ENCODE measurements at regions not wholly inside any gene's neighbourhood (a gene's known extent, or its start where the extent isn't known, plus 50 kb on each side); places are given as distances from the start of the nearest gene placed in this dataset.

DNA sequence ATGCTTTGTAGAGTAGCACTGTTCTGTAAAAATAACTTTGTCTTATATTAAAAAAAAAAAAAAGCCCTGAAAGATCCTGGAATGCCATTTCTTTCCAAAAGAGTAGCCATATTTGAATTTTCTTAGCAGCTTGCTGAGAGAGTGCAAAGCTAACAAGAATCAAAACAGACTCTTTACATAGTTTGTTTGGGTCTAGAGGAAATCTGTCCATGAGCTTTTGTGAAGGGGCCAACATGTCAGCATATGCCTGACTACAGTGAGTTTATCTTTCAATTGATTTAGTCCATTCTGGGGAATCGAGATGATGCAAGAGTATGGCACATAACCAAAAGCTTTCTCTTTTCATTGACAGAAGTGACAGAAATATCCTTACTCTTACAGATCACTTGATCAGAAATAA is 777.7 kb upstream of the ACVR2A start:
- Histone ChIP-seq H3K4me3 (replicated peaks; ENCODE audit: insufficient read depth, low read length) (no peak overlapping the region), H3K27ac (replicated peaks) (no peak overlapping the region), H3K27me3 (ENCODE audit: insufficient read depth, poor library complexity, severe bottlenecking) (no peaks in the 10 kb centered on the region)
- no peak for DNase-seq (ENCODE audit: low read depth in 1 of 2, low spot score in 1 of 2)
- TF ChIP-seq, protein P1, sequence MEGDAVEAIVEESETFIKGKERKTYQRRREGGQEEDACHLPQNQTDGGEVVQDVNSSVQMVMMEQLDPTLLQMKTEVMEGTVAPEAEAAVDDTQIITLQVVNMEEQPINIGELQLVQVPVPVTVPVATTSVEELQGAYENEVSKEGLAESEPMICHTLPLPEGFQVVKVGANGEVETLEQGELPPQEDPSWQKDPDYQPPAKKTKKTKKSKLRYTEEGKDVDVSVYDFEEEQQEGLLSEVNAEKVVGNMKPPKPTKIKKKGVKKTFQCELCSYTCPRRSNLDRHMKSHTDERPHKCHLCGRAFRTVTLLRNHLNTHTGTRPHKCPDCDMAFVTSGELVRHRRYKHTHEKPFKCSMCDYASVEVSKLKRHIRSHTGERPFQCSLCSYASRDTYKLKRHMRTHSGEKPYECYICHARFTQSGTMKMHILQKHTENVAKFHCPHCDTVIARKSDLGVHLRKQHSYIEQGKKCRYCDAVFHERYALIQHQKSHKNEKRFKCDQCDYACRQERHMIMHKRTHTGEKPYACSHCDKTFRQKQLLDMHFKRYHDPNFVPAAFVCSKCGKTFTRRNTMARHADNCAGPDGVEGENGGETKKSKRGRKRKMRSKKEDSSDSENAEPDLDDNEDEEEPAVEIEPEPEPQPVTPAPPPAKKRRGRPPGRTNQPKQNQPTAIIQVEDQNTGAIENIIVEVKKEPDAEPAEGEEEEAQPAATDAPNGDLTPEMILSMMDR (IDR thresholded peaks at IDR 0.05; ENCODE audit: insufficient read depth, low read length), result no peak
- TF ChIP-seq SPI1 (IDR thresholded peaks at IDR 0.05; ENCODE audit: borderline replicate concordance, low read depth), result no peak
- TF ChIP-seq GABPA (IDR thresholded peaks at IDR 0.05; ENCODE audit: low read depth), result no peak
- TF ChIP-seq, protein P2, sequence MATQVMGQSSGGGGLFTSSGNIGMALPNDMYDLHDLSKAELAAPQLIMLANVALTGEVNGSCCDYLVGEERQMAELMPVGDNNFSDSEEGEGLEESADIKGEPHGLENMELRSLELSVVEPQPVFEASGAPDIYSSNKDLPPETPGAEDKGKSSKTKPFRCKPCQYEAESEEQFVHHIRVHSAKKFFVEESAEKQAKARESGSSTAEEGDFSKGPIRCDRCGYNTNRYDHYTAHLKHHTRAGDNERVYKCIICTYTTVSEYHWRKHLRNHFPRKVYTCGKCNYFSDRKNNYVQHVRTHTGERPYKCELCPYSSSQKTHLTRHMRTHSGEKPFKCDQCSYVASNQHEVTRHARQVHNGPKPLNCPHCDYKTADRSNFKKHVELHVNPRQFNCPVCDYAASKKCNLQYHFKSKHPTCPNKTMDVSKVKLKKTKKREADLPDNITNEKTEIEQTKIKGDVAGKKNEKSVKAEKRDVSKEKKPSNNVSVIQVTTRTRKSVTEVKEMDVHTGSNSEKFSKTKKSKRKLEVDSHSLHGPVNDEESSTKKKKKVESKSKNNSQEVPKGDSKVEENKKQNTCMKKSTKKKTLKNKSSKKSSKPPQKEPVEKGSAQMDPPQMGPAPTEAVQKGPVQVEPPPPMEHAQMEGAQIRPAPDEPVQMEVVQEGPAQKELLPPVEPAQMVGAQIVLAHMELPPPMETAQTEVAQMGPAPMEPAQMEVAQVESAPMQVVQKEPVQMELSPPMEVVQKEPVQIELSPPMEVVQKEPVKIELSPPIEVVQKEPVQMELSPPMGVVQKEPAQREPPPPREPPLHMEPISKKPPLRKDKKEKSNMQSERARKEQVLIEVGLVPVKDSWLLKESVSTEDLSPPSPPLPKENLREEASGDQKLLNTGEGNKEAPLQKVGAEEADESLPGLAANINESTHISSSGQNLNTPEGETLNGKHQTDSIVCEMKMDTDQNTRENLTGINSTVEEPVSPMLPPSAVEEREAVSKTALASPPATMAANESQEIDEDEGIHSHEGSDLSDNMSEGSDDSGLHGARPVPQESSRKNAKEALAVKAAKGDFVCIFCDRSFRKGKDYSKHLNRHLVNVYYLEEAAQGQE (IDR thresholded peaks at IDR 0.05; ENCODE audit: insufficient replicate concordance, low read depth), result no peak
- no peak for TF ChIP-seq POLR2AphosphoS5 (IDR thresholded peaks at IDR 0.05; ENCODE audit: low read depth)

DNA sequence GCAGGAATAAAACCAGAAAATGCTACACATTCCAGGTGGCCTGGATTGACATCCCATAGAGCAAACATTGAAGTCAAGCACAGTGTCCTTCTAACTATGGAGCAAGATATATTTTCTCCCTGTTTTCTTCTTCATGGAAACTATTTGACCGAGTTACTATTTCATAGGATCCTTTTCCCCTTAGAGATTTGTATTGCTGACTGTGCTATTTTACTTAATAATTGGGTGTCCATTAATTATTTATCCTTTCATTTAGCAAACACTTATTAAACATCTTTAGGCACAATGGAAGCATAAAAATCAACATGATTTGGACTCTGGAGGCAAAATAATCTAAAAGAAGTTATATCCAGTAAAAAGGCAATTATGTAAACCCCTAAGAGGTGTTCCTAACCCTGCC is 782.8 kb upstream of the ACVR2A start:
- no peak for TF ChIP-seq GABPA (IDR thresholded peaks at IDR 0.05; ENCODE audit: low read depth)
- no peak for TF ChIP-seq SPI1 (IDR thresholded peaks at IDR 0.05; ENCODE audit: borderline replicate concordance, low read depth)
- TF ChIP-seq POLR2AphosphoS5 (IDR thresholded peaks at IDR 0.05; ENCODE audit: low read depth), result no peak
- TF ChIP-seq, protein P1 (IDR thresholded peaks at IDR 0.05; ENCODE audit: insufficient read depth, low read length), result no peak
- TF ChIP-seq, protein P2 (IDR thresholded peaks at IDR 0.05; ENCODE audit: insufficient replicate concordance, low read depth), result no peak
- no peaks in the 10 kb centered on the region for H3K27me3 ChIP-seq (ENCODE audit: insufficient read depth, poor library complexity, severe bottlenecking)
- no peak overlapping the region for H3K27ac ChIP-seq (replicated peaks)
- DNase-seq (ENCODE audit: low read depth in 1 of 2, low spot score in 1 of 2), result no peak
- no peak overlapping the region for H3K4me3 ChIP-seq (replicated peaks; ENCODE audit: insufficient read depth, low read length)

DNA sequence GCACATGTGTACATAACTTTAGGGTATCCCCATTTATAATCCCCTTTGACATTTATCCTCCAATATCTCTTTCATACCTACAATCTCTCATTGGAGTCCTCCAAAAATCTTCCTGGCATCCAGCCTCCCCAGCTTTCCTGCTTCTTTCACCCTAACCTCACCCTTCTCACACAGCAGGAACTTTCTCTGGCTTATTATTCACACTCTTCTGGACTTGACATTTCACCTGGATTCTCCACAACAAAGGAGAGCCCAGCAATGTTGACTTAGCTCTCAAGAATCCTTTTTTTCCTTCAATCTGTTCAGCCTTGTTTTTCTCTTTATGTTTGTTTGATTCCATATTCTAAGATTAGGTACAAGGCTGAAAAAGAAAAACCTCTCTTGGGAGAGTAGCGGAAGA is 783.6 kb upstream of the ACVR2A start:
- Histone ChIP-seq H3K27me3 (ENCODE audit: insufficient read depth, poor library complexity, severe bottlenecking) (no peaks in the 10 kb centered on the region), H3K27ac (replicated peaks) (no peak overlapping the region), H3K4me3 (replicated peaks; ENCODE audit: insufficient read depth, low read length) (no peak overlapping the region)
- TF ChIP-seq SPI1 (IDR thresholded peaks at IDR 0.05; ENCODE audit: borderline replicate concordance, low read depth), result no peak
- TF ChIP-seq, protein P2 (IDR thresholded peaks at IDR 0.05; ENCODE audit: insufficient replicate concordance, low read depth), result no peak
- no peak for TF ChIP-seq GABPA (IDR thresholded peaks at IDR 0.05; ENCODE audit: low read depth)
- TF ChIP-seq, protein P1 (IDR thresholded peaks at IDR 0.05; ENCODE audit: insufficient read depth, low read length), result no peak
- TF ChIP-seq POLR2AphosphoS5 (IDR thresholded peaks at IDR 0.05; ENCODE audit: low read depth), result no peak
- no peak for DNase-seq (ENCODE audit: low read depth in 1 of 2, low spot score in 1 of 2)

Measured in HL-60 (cell line).